OCI-M2 (cell line): ENCODE measurements at regions not wholly inside any gene's neighbourhood (a gene's known extent, or its start where the extent isn't known, plus 50 kb on each side); places are given as distances from the start of the nearest gene placed in this dataset.

Source experiments
- DNase-seq: peaks from one replicate; lab custom pipeline; 2025; ENCODE audit not compliant: unreplicated experiment; lab: John Stamatoyannopoulos, UW

DNA sequence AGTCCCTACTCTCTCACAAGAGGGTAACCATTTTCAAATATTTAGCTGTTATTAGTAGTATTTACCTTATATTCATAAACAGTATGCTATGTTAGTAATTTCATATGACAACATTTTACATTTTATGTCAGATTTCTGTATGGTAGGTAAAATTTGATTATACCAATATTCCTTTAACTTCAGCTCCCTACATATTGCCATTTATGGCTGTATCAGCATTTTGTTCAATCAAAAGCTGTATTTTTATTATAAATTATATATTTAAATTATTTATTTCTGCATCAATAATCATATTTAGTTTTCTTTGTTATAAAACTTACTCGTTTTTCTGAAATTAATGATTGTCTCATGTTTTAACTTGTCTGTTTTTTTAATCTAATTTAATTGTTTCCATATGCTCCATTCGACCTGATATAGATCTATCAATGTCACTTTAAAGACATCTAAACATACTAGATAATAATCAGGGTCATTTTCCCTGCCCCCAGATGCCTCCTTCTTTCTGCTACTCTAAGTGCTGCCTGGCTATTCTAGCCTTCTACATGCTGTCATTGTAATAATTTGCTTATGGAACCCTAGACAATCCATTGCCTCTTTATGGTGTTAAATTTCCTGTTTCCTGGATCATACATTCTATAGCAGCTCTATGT, 1976.7 kb upstream of the ADGRL3 start:
- no peak for DNase-seq

GRCh38 chr4:59238212-59238611, 1961.9 kb upstream of the ADGRL3 start:
- DNase-seq: no peak

- no peak for DNase-seq
Measured at GRCh38 chr4:59240011-59240410, 1960.1 kb upstream of the ADGRL3 start.

DNA sequence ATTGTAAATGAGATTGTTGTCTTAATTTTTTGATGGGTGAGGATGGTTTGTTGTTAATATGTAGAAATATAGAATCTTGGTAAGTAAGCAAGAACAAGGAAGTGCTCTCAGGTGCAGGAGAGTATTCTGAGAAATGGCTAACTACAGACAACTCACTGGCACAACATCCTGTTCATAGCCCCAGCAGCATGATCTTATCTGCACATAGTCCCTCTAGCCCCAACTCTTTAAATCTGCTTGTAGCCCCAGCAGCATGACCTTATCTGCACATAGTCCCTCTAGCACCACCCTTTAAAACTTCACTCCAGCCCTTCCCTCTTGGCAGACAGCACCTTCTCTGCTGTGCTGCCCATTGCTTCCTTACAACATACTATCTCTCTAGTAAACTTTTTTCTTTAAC, 1957.1 kb upstream of the ADGRL3 start:
- DNase-seq: no peak

- no peak for DNase-seq
Measured at GRCh38 chr4:59247032-59247431, 1953.1 kb upstream of the ADGRL3 start.

- DNase-seq: no peak
Measured at GRCh38 chr4:59248313-59248712, 1951.8 kb upstream of the ADGRL3 start.

DNA sequence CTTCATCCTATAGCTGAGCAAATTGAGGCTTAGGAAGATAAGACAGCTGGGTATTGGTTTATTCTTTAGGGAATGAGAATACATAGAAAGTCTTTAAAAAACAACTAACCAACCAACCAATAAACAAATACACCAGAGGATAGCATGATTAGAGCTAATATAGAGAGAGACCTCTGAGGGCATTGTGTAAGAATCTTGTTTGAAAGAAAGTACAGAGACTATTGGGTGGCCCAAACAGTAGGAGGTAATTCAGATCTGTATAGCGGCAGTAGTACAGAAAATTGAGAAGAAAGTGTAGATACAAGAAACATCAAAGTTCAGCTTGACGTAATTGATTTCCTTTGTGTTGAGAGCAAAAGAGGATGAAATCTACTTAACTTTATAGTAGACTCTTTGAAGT, 1951.0 kb upstream of the ADGRL3 start:
- DNase-seq: no peak

- DNase-seq: no peak
Measured at GRCh38 chr4:59258002-59258401, 1942.1 kb upstream of the ADGRL3 start.

DNA sequence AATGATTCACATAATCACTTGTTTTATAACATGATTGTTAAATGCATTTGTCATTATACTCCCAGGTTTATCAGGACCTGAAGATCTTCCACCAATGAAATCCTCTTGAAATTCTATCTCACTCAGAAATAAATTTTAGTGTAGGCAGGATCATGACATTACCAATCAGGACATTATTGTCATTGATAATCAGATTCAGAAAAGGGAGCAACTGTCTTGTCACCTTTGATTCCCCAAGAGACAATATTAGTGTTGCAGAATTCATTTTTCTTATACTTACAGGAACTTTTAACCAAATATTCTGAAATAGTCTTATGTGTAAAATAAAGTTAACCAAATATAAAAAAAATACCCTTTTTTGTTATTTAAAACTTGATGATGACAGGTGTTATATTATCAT, 1892.5 kb upstream of the ADGRL3 start:
- no peak for DNase-seq

- DNase-seq: no peak
Measured at GRCh38 chr4:59314637-59315036, 1885.5 kb upstream of the ADGRL3 start.

- DNase-seq: no peak
Measured at GRCh38 chr4:59339631-59340030, 1860.5 kb upstream of the ADGRL3 start.

GRCh38 chr4:59341506-59341905, 1858.6 kb upstream of the ADGRL3 start:
- no peak for DNase-seq

DNA sequence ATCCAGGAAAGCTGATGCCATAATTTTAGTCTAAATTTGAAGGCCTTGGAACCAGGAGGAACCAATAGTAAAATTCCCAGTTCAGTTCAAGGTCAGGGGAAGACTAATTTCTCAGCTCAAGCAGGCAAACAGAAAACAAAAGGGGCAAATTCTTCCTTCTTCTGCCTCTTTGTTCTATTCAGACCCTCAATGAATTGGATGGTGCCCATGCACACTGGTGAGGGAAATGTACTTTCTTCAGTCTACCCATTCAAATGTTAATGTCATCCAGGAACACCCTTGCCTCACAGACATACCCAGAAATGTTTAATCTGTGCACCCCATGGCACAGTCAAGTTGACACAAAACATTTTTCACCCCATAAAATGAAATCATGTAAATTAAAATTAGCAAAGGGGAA, 1851.2 kb upstream of the ADGRL3 start:
- no peak for DNase-seq

DNA sequence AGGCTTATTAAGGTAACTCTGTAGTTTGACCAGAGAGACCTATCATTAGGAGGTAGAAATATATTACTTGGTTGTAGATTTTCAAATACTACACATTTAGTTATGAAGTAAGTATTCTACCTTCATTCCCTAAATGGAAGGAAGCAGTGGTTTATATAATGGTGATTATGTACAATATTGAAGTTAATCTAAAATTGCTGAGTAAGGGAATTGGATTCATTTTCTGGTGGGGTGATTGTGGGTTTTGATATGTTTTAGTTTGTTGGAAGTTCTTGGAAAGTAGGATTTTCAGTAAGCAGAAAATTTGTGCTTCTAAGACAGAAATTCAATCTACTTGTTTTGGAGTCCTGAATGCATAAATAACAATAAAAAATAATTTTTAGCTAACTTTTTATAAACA, 1830.9 kb upstream of the ADGRL3 start:
- no peak for DNase-seq

DNA sequence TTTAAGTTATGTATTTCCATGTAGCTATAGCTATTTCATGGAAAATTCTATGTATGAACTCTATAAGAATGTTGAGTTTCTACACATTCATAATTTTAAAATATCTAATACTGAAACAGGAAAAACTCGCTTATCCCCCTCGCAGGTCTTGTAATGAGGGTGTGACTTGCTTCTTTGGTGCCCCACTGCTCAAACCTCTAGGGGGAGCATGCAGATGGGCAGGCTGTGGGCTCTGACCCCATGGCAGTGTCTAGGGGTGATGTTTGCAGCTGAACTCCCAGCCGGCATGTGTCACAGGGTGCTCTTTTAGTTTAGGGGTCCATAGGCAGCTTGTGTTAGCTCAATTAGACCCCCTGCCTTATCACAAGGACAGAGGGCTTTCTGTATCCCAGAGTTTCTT, 1825.7 kb upstream of the ADGRL3 start:
- DNase-seq: no peak

- no peak for DNase-seq
Measured at GRCh38 chr4:59380841-59381366, 1819.2 kb upstream of the ADGRL3 start.

DNA sequence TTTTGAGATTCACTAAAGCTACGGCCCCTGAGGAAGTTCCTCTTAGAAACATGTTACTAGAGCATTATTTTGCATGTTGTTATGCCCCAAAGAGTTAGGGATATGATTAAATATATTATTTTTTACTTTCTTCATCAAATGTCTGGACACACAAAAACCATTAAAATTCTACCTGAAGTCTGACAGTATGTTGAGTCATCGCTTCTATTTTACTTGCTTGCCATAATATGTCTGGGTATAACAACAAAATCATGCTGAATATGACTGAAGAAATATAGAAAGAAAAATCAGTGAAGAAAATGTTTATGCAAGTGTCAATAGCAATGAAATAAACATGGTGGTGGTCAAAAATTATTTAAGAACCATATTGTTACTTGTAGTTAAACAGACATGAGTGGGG, 1818.5 kb upstream of the ADGRL3 start:
- no peak for DNase-seq

- no peak for DNase-seq
Measured at GRCh38 chr4:59387759-59388758, 1812.1 kb upstream of the ADGRL3 start.

DNA sequence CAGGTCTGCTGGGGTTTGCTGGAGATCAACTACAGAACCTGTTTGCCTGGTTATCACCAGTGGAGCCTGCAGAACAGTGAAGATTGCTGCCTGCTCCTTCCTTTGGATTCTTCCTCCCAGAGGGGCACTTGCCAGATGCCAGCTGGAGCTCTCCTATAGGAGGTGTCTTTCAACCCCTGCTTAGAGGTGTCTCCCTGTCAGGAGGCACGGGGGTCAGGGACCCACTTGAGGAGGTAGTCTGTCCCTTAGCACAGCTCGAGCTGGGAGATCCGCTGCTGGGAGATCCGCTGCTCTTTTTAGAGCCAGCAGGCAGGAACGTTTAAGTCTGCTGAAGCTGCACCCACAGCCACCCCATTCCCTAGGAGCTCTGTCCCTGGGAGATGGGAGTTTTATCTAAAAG, 1806.3 kb upstream of the ADGRL3 start:
- no peak for DNase-seq

GRCh38 chr4:59400334-59400733, 1799.8 kb upstream of the ADGRL3 start:
- DNase-seq: no peak

- DNase-seq: no peak
Measured at GRCh38 chr4:59409647-59410046, 1790.5 kb upstream of the ADGRL3 start.

DNA sequence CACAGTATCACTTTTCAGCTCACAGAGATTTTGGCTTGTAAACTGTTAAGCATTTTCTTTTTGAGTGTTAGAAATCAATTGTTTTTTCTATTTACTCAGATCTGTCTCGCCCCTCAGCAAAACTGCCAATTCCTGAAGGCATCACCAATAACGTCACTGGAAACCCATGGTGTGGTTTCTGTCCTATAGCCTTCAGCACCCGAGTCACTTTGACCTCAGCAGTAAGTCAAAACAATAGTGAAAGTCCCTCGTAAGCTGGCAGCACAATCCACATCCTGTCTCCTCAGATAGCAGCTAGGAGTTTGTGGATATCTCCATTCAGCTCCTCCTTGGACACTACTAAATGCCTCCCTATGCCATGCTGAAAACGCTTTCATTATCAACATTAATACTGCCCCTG, 1787.4 kb upstream of the ADGRL3 start:
- DNase-seq: no peak
